ENCODE measurements at regions not wholly inside any gene's neighbourhood (a gene's known extent, or its start where the extent isn't known, plus 50 kb on each side); places are given as distances from the start of the nearest gene placed in this dataset.

GRCh38 chr21:43268804-43269186, 100.0 kb downstream of the CRYAA start (continued):
- TF ChIP-seq MAX (IDR thresholded peaks at IDR 0.05), result no peak
- no peak for TF ChIP-seq FOSL1 (IDR thresholded peaks at IDR 0.05; ENCODE audit: low read depth)
- no peak for TF ChIP-seq SP1 (IDR thresholded peaks at IDR 0.05; ENCODE audit: low read depth)

- H3K36me3 ChIP-seq (ENCODE audit: control insufficient read depth in 1 of 2, insufficient read depth in 2 of 2, low read length in 2 of 2), result no peaks in the 10 kb centered on the region
- H3K4me3 ChIP-seq (replicated peaks in 1 of 2; ENCODE audit: low read depth in 1 of 2, low read length in 2 of 2), result no peak overlapping the region
- ChIA-PET POLR2A (no interaction called here), CTCF (no interaction called here), RAD21 (ENCODE audit: low non-redundant PET in 1 of 2, low total read pairs in 2 of 2, uncharacterized antibody in 2 of 2, unreplicated experiment in 2 of 2) (no interaction called here)
- no peaks in the 10 kb centered on the region for H4K20me1 ChIP-seq (ENCODE audit: insufficient read depth)
- H3K9ac ChIP-seq (ENCODE audit: low read length), result no peak overlapping the region
- H3K79me2 ChIP-seq (ENCODE audit: insufficient read depth, low read length), result no peaks in the 10 kb centered on the region
- H3K27me3 ChIP-seq (ENCODE audit: insufficient read depth, low read length), result no peaks in the 10 kb centered on the region; the same call in 1 of the 2 replicates
- H2AFZ ChIP-seq (ENCODE audit: low read depth, low read length, poor library complexity, severe bottlenecking), result no peak overlapping the region
- ATAC-seq (no peak), DNase-seq (ENCODE audit: low read depth, low spot score) (no peak)
- H3K27ac ChIP-seq (ENCODE audit: low read depth, low read length), result no peak overlapping the region
- BruUV-seq (replicated peaks), result no TSS peak
- no peaks in the 10 kb centered on the region for H3K9me2 ChIP-seq (ENCODE audit: insufficient read depth)
- no peaks in the 10 kb centered on the region for H3K4me1 ChIP-seq (ENCODE audit: control insufficient read depth in 1 of 2, insufficient read depth in 2 of 2, low read length in 2 of 2)
- H3K9me3 ChIP-seq (ENCODE audit: control insufficient read depth in 1 of 2, insufficient read depth in 1 of 2, low read depth in 1 of 2, low read length in 2 of 2), result no peaks in the 10 kb centered on the region
- TF ChIP-seq EZH2 (IDR thresholded peaks at IDR 0.05) (no peak), FOSL1 (IDR thresholded peaks at IDR 0.05; ENCODE audit: low read depth) (no peak), CBX3 (IDR thresholded peaks at IDR 0.05; ENCODE audit: low read depth) (no peak)
- H3K4me2 ChIP-seq (ENCODE audit: low read length), result no peak overlapping the region
- intact Hi-C loops (cut with micrococcal nuclease), result no loop called here
These were observed 99.4 kb downstream of the CRYAA start for GRCh38 chr21:43268086-43268803.

GRCh38 chr21:43267391-43268085, 98.7 kb downstream of the CRYAA start:
- RAD21 ChIA-PET (ENCODE audit: low non-redundant PET in 1 of 2, low total read pairs in 2 of 2, uncharacterized antibody in 2 of 2, unreplicated experiment in 2 of 2), result no interaction called here

More at GRCh38 chr21:43267391-43268085, 98.7 kb downstream of the CRYAA start:
- Histone ChIP-seq H3K4me1 (ENCODE audit: control insufficient read depth in 1 of 2, insufficient read depth in 2 of 2, low read length in 2 of 2) (no peaks in the 10 kb centered on the region), H3K9me3 (ENCODE audit: control insufficient read depth in 1 of 2, insufficient read depth in 1 of 2, low read depth in 1 of 2, low read length in 2 of 2) (peaks cover 0 to 2% of the 10 kb centered on the region in 2 experiments; a peak in 1 of 4 replicates), H3K36me3 (ENCODE audit: control insufficient read depth in 1 of 2, insufficient read depth in 2 of 2, low read length in 2 of 2) (no peaks in the 10 kb centered on the region), H3K9me2 (ENCODE audit: insufficient read depth) (no peaks in the 10 kb centered on the region), H3K79me2 (ENCODE audit: insufficient read depth, low read length) (no peaks in the 10 kb centered on the region), H3K9ac (ENCODE audit: low read length) (no peak overlapping the region), H4K20me1 (ENCODE audit: insufficient read depth) (no peaks in the 10 kb centered on the region), H3K27me3 (ENCODE audit: insufficient read depth, low read length) (no peaks in the 10 kb centered on the region), H3K4me3 (replicated peaks in 1 of 2; ENCODE audit: low read depth in 1 of 2, low read length in 2 of 2) (no peak overlapping the region), H3K4me2 (ENCODE audit: low read length) (no peak overlapping the region), H3K27ac (ENCODE audit: low read depth, low read length) (no peak overlapping the region), H2AFZ (ENCODE audit: low read depth, low read length, poor library complexity, severe bottlenecking) (no peak overlapping the region)
- CTCF ChIA-PET, result no interaction called here
- POLR2A ChIA-PET, result no interaction called here
- intact Hi-C loops (cut with micrococcal nuclease), result no loop called here
- no TSS peak for BruUV-seq (replicated peaks)
- TF ChIP-seq TCF7L2 (IDR thresholded peaks at IDR 0.05; ENCODE audit: borderline replicate concordance, extremely low read depth, insufficient read depth, insufficient read length), result no peak
- TF ChIP-seq RAD21 (IDR thresholded peaks at IDR 0.05; ENCODE audit: low read depth), result no peak
- TF ChIP-seq CEBPB (IDR thresholded peaks at IDR 0.05; ENCODE audit: low read depth), result no peak
- TF ChIP-seq ZNF274 (IDR thresholded peaks at IDR 0.05; ENCODE audit: low read depth, low read length), result no peak
- no peak for TF ChIP-seq CTCF (IDR thresholded peaks at IDR 0.05 in 2 of 3, conservative IDR thresholded peaks at IDR 0.05 in 1 of 3; ENCODE audit: borderline replicate concordance in 1 of 3, insufficient read depth in 1 of 3, low read depth in 2 of 3, low read length in 2 of 3)
- TF ChIP-seq MAX (IDR thresholded peaks at IDR 0.05), result no peak
- TF ChIP-seq POLR2AphosphoS5 (IDR thresholded peaks at IDR 0.05; ENCODE audit: low read depth, low read length), result no peak
- no peak for TF ChIP-seq POLR2A (IDR thresholded peaks at IDR 0.05; ENCODE audit: borderline replicate concordance, extremely low read depth, insufficient read depth, insufficient read length)
- DNase-seq (ENCODE audit: low read depth, low spot score) (no peak), ATAC-seq (no peak)

Data from HCT116 (cell line).